Mucosa of gallbladder (tissue), 1 donor: ENCODE measurements at regions not wholly inside any gene's neighbourhood (a gene's known extent, or its start where the extent isn't known, plus 50 kb on each side); places are given as distances from the start of the nearest gene placed in this dataset.

Experiments used
- DNase-seq: peaks from one replicate; pipeline ENCODE4 v3.0.0-alpha.2; 2020; ENCODE audit warnings: low spot score
- donor health status: DM: no; HTN: no; CAD: no.

DNA sequence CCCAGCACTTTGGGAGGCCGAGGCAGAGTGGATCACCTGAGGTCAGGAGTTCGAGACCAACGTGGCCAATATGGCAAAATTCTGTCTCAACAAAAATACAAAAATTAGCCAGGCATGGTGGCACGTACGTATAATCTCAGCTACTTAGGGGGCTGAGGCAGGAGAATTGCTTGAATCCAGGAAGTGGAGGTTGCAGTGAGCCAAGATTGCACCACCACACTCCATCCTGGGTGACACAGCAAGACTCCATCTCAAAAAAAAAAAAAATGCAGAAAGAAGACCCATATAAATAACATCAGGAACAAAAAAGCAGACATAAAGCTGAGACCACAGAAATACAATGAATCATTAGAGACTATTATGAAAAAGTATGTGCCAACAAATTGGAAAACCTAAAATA lies 235.2 kb upstream of the VEPH1 start:
- no peak for DNase-seq

GRCh38 chr3:157718800-157719199 lies 215.6 kb upstream of the VEPH1 start:
- no peak for DNase-seq

- DNase-seq = no peak
Measured at GRCh38 chr3:157713101-157713500, 209.9 kb upstream of the VEPH1 start.

GRCh38 chr3:157705258-157705657 lies 202.0 kb upstream of the VEPH1 start:
- no peak for DNase-seq

DNA sequence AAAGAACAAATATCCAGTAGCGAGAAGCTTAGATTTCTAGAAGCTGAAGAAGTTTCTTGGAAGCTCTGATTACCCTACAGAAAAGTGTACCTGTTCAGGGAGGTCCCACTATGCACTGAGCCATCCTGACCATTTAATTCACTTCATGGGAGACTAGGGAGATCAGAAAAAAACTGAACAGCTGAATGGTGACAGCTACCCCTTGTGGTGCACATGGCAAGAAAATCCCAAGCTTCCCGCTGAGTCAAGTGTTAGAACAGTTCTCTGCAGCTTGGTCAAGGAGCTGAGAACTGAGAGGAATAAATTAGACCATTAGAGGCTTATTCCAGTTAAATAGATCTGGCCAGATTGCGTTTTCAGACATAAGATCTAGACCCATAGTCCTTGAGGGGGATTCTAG lies 197.2 kb upstream of the VEPH1 start:
- no peak for DNase-seq

DNA sequence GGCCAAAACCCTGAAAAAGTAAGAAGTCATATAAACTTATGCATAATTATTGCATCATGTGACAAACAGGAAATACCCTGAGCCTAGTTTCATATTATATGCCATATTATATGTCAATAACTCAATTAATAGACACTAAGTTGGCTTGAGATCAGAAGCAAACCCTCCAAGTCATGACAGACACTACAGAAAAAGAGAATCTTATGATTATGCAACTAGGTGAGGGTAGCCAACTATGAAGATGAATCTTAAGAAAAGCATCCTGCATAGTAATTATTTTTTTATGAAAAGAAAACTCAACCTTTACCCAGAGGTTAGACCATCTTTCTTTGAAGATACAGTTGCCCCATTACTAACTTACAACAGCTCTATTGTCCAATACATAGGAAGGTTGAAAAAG lies 192.4 kb upstream of the VEPH1 start:
- no peak for DNase-seq

GRCh38 chr3:157695103-157695502 lies 191.9 kb upstream of the VEPH1 start:
- no peak for DNase-seq

DNA sequence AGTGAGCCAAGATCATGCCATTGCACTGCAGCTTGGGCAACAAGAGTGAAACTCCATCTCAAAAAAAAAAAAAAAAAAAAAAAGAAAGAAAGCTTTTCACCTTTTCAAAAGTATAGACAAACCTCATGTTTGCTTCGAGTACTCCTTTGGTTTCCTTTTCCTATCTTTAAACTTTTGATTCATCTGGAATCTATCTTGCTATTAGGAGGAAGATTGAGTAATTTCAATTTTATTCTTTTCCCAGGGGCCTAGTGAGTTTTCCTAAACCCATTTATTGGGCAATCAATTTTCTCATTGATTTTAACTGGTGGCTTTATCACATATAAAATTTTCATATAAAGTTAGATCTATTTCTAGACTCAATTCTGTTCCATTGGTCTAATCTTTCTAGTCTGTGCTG lies 190.5 kb upstream of the VEPH1 start:
- no peak for DNase-seq

DNA sequence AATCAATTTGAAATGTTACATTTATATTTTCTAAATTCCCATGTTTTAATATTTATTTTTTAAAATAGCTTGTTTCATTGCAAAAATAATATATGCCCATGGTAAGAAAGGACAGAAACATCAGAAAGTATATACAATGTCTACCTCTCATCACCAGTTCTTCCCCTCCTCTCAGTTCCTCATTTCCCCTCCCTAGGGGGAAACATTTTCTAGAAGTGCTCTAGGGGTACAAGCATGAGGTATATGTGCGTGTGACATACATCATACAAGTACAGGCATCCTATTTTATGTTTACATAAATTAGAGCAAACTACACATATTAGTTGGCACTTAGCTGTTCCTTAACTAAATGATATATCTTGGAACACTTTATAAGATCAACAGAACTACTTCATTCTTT lies 189.3 kb upstream of the VEPH1 start:
- no peak for DNase-seq

- DNase-seq = no peak
Measured at GRCh38 chr3:157683668-157684067, 180.5 kb upstream of the VEPH1 start.

DNA sequence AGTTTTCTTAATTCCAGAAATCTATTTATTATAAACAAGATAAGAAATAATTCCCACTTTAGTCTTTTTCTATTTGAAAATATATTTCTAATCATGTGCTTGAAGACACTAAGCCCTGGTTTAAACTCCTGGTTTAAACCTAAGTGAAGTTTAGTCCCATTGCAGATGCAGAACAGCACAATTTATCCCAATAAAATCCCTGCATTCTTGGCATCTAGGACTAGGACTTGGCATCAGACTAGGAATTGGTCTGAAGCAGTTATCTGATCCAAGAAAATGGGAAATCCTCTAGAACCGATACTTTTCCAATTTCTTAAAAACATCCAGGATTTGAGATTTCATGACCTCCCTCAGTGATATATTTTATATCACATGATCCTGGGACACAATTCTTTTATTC lies 168.8 kb upstream of the VEPH1 start:
- DNase-seq = no peak

GRCh38 chr3:157671656-157672055 lies 168.4 kb upstream of the VEPH1 start:
- DNase-seq = no peak

DNA sequence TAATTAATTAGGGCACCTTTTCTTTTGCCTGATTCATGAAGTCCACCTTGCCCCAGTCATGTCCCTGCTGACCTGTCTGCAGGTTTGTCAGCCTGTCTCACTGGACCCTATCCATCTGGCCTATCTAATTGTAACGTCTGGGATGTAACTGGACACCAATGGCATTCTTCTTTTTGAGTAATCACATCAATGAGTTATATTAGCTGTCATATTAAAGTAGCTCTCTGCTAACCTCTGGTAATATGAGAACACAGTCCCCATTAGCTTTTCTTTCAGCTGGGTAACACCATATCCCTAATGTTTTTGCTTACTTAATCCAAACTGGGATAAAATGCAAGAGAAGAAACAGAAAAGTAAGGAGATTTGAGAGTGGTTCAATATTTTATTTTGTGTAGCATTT lies 166.2 kb upstream of the VEPH1 start:
- DNase-seq = no peak

DNA sequence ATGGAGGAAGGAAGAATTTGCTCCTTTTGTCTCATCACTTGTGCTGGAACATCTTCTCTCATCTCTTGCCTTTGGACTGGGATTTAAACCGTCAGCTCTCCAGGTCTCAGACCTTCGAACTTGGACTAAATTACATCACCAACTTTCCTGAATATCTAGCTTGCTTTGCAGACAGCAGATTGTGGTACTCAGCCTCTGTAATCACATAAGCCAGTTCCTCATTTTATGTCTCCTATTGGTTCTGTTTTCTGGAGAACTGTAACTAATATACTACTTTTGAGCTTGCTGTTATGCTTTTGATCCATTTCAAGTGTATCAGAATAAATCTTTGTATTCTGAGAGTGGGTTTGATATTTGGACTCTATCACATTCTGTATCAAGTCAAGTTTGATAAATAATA lies 164.3 kb upstream of the VEPH1 start:
- DNase-seq = no peak

- DNase-seq = no peak
Measured at GRCh38 chr3:157662171-157662570, 159.0 kb upstream of the VEPH1 start.

GRCh38 chr3:157660847-157661246 lies 157.6 kb upstream of the VEPH1 start:
- no peak for DNase-seq

GRCh38 chr3:157652366-157652765 lies 149.2 kb upstream of the VEPH1 start:
- DNase-seq = no peak

DNA sequence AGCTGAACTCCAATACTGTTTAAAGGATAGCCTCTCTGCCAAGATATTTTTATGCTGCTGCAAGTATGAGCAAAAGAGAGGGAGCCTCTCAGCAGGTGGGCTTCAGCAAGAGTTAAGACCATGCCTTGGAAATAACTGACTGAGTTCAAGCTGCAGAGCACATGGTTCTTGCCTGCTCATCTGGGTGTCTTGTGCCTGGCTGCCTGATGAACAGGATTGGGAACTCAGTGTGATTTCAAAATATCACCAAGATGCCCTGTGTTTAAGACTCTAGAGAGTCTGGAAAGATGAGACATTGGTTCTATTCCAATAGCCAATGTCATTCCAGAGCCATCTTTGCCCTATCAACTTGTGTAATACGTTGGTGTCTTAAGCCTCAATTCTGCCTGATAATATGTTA lies 147.5 kb upstream of the VEPH1 start:
- DNase-seq = no peak

GRCh38 chr3:157650172-157650571 lies 147.0 kb upstream of the VEPH1 start:
- no peak for DNase-seq

DNA sequence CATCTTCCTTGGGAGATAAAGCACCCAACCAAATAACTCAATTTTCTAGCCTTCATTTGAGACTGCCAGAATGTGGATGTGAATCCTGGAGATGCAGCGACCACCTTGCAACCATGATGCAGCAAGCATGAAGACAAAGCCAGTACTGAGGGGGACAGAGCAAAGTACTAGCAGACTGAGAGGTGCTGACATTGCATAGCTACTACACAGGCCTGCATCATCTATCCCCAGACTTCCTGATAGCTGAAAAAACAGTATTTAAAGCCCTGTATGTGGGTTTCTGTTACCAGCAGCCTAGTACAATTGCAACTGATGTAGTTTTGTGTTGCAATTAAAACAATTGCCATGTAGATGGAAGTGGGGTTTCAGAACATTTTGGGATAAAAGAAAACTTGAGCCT lies 146.3 kb upstream of the VEPH1 start:
- DNase-seq = no peak

DNA sequence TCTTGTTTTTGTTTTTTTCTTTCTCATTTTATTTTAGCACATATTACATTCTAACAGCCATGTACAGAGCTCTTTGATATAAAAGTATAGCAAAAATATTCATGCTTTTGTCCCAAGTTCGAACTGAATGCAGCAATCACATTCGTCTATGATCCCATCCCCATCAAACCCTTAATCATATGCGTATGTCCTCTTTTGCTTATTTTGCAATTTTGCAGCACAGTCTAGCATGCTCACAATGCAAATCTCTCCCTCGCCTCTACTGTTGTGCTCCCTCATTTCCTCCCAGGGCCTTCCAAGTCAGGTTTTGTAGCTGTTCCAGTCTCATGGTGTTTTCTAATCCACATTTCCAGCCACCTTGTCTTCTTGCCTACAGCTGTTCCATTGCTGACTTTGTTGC lies 144.6 kb upstream of the VEPH1 start:
- DNase-seq = no peak

DNA sequence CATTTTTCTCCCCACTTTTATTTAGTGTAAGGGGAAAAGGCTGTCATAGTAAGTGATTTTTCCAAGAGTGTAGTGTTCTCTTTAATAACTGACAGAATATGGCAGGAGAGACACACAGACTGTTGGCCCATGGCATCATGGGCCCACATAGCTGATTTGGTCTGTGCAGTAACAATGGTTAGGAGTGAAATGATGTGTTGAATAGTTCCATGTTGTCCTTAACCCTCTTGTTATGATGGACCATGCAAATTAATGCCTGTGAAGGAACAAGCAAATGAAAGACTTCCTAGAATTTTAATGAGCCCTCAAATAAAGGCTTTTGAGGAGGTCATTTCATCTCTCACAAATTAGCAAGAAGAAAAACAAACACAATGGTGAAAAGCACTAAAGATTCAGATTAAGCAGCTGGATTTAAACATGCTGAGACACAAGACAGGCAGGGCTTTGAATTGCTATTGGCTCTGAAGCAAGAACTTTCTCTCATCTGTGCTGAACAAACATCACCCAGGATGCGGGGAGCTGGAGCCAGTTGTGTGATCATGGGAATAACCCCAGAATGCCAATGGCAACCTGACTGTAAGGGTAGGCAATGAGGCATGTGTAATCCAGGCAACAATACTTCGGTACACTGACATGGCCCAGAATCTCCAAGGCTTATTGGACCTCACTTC lies 136.7 kb upstream of the VEPH1 start:
- DNase-seq = no peak

DNA sequence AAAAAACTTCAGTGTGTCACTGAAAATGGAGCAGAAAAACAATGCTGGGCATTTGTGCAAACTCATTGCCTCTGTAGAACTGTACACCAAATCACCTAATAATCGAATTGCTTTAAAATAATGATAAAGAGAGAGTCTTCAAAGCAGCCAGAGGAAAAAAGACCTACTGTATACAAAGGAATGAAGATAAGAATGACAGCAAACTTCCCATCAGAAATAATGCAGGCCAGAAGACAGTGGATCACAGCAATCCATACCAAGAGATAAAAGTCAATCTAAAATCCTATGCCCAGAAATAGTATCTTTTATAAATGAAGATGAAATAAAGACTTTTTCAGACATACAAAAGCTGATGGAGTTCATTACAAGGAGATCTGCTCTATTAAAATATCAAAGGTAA lies 134.7 kb upstream of the VEPH1 start:
- no peak for DNase-seq

GRCh38 chr3:157633241-157633640 lies 130.0 kb upstream of the VEPH1 start:
- DNase-seq = no peak

- DNase-seq = no peak
Measured at GRCh38 chr3:157632075-157632474, 128.9 kb upstream of the VEPH1 start.
